Stimulated activated naive B cell treated with anti-CD40 and anti-IgM and Interleukin-4, amounts not matched to agents 10 μg/mL and 1 μg/mL and 100 μg/mL, for 72 hours (primary cell): ENCODE measurements at regions not wholly inside any gene's neighbourhood (a gene's known extent, or its start where the extent isn't known, plus 50 kb on each side); places are given as distances from the start of the nearest gene placed in this dataset.

Experiments
- ATAC-seq, 2 donors: fragments of 150-1000 bp; cut with Tn5 transposase; replicated peaks; 2 replicates each; pipeline ENCODE4 v1.10.0; 2021; ENCODE audit warnings: moderate library complexity in 1 of 2
- DNase-seq: peaks from one replicate; pipeline ENCODE4 v3.0.0; 2021
- H3K27ac Mint-ChIP-seq: one replicate; pipeline ENCODE4 v1.8.0; 2022; ENCODE audit warnings: mild to moderate bottlenecking, mixed read lengths
- H3K27me3 Mint-ChIP-seq, 2 donors: one replicate each; pipeline ENCODE4 v1.8.0; 2022; ENCODE audit warnings: mixed read lengths in 2 of 2
- H3K36me3 Mint-ChIP-seq, 2 donors: one replicate each; pipeline ENCODE4 v1.8.0; 2022; ENCODE audit warnings: mixed read lengths in 2 of 2, mild to moderate bottlenecking in 1 of 2
- H3K4me1 Mint-ChIP-seq, 2 donors: one replicate each; pipeline ENCODE4 v1.8.0; 2022; ENCODE audit warnings: mixed read lengths in 2 of 2, mild to moderate bottlenecking in 1 of 2
- H3K4me3 Mint-ChIP-seq, 2 donors: one replicate each; pipeline ENCODE4 v1.8.0; 2022; ENCODE audit warnings: mild to moderate bottlenecking in 2 of 2, mixed read lengths in 2 of 2, moderate library complexity in 1 of 2
- H3K9me3 Mint-ChIP-seq, 2 donors: one replicate each; pipeline ENCODE4 v1.8.0; 2022; ENCODE audit warnings: mixed read lengths in 2 of 2, mild to moderate bottlenecking in 1 of 2

DNA sequence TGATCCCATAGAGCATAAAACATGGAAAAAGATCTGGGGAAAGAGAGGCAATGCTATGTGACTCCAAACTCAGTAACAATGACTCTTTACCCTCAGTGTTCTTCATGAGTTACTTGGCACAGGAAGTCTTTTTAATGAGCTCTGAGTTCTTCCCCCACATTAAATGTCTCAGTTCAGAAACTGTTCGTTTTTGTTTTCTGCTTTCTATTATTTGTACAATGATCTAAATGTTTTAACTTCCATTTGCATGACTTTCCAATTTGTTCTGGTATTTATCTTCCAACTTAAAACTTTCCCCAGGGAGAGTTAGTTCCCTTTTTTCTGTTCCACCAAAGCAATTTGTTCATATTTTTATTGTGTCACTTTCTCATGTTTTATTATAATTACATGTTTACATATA is 177.0 kb upstream of the ZBTB20 start:
- H3K4me3 Mint-ChIP-seq, result no peak overlapping the region
- H3K36me3 Mint-ChIP-seq, result no peaks in the 10 kb centered on the region
- H3K4me1 Mint-ChIP-seq, result no peaks in the 10 kb centered on the region
- H3K27me3 Mint-ChIP-seq, result peaks cover 0 to 7% of the 10 kb centered on the region in 2 donors
- DNase-seq, result no peak
- H3K27ac Mint-ChIP-seq, result no peak overlapping the region
- H3K9me3 Mint-ChIP-seq, result peaks cover 0 to 3% of the 10 kb centered on the region in 2 donors
- no peak for ATAC-seq

DNA sequence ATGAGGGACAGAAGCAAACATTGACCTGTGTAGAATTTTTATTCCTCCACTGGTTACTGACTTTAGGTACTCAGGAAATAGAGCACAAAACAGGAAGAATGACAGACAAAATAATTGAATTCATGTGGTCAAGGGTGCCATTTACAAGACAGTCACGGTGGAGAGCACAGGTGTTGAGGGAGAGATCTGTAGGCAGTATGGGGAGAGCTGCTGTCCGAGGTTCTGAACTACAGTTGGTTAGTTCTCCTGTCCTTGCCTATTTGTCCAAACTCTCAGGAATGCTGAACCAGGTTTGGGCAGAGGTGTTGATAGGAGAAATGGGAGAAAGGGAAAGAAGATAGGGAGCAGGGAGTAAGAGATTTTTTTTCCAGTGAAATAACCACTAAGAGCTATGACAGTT is 178.5 kb upstream of the ZBTB20 start:
- no peak overlapping the region for H3K27ac Mint-ChIP-seq
- H3K4me3 Mint-ChIP-seq, result no peak overlapping the region
- H3K27me3 Mint-ChIP-seq, result peaks cover 0 to 7% of the 10 kb centered on the region in 2 donors
- no peaks in the 10 kb centered on the region for H3K4me1 Mint-ChIP-seq
- no peaks in the 10 kb centered on the region for H3K36me3 Mint-ChIP-seq
- peaks cover 0 to 3% of the 10 kb centered on the region in 2 donors for H3K9me3 Mint-ChIP-seq
- ATAC-seq, result no peak
- no peak for DNase-seq

DNA sequence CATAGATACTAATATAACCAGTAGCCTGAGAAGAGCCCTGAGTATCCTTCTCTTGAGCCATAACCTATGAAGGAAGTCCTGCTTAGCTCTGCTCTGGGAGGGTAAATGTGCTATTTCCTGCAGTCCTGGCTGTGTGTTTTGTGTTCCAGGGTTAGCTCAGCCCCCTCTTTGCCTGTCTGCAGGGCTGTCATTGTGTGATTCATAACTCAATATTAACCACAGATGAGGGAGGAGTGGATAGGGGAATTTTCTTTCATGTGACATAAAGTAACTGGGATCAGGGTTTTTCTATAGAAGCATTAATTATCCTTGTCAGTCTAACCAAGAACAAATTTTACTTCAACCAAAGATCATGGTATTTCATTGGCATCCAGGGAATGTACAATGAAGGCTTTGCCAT is 183.3 kb upstream of the ZBTB20 start:
- peaks cover 0 to under 1% of the 10 kb centered on the region in 2 donors for H3K9me3 Mint-ChIP-seq
- H3K27ac Mint-ChIP-seq, result no peak overlapping the region
- peaks cover 0 to 4% of the 10 kb centered on the region in 2 donors for H3K27me3 Mint-ChIP-seq
- ATAC-seq (no peak), DNase-seq (no peak)
- no peak overlapping the region for H3K4me3 Mint-ChIP-seq
- H3K4me1 Mint-ChIP-seq, result no peaks in the 10 kb centered on the region
- no peaks in the 10 kb centered on the region for H3K36me3 Mint-ChIP-seq

DNA sequence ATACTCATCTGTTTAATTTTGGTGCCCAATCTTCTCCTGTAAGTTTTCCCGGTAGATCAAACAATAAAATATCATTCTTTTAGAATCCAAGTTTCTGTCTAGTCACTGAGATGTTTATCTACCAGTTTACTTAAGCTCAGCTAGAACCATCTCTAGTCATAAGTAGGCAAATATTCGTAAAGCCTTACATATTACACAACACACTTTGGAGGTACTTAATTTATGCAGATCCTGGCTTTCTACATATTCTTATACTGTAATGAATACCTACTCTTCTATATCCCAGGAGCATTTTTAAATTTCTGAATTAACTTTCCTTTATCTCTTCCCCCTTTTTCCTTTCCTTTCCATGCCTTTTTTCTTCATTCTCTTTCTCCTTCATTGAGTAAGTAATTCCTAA is 185.9 kb upstream of the ZBTB20 start:
- Mint-ChIP-seq H3K27me3 (no peaks in the 10 kb centered on the region), H3K9me3 (no peaks in the 10 kb centered on the region), H3K4me1 (no peaks in the 10 kb centered on the region), H3K36me3 (no peaks in the 10 kb centered on the region), H3K4me3 (no peak overlapping the region), H3K27ac (no peak overlapping the region)
- DNase-seq (no peak), ATAC-seq (no peak)

DNA sequence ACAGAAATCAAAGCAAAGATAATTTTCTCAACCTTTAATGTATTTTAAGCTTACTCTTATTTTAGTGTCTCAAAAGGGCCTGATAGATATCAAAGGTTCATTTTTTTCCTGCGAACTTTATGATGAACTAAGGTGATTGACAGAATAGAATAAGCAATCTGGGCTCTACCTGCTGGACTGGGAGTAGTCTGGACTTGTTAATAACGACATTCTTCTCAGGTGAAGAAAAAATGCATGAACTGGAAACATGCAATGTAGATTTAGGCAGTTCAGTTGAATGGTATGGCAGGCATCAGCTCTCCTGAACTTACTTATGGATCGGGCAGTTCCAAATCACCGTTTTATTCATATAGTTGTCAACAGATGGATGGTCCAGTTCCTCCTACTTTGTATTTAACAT is 189.7 kb upstream of the ZBTB20 start:
- no peak for DNase-seq
- no peaks in the 10 kb centered on the region for H3K9me3 Mint-ChIP-seq
- H3K27me3 Mint-ChIP-seq, result no peaks in the 10 kb centered on the region

DNA sequence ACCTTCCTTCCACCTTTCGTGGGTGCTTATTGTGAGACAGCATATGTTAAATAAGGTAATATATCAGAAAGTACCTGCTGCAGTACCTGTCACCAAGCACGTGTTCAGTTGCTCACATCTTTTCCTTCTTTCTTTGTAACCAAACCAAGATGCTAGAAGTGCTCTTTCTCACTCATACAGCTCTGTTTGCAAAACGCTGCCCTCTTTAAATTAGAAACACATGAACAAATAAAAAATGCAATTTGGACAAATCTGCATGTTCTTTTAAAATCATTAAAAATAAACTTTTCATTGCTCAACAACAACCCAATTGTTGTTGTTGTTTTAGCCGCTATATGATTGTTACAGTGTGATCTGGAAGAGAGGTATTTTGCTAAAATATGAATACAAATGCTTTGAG is 193.5 kb upstream of the ZBTB20 start:
- H3K27me3 Mint-ChIP-seq, result no peaks in the 10 kb centered on the region
- H3K9me3 Mint-ChIP-seq, result no peaks in the 10 kb centered on the region
- H3K4me3 Mint-ChIP-seq, result no peak overlapping the region
- no peaks in the 10 kb centered on the region for H3K4me1 Mint-ChIP-seq
- ATAC-seq (no peak), DNase-seq (no peak)
- H3K36me3 Mint-ChIP-seq, result no peaks in the 10 kb centered on the region
- H3K27ac Mint-ChIP-seq, result no peak overlapping the region

More for the DNA sequence above, 189.7 kb upstream of the ZBTB20 start:
- Mint-ChIP-seq H3K4me1 (no peaks in the 10 kb centered on the region), H3K27ac (no peak overlapping the region), H3K4me3 (no peak overlapping the region), H3K36me3 (no peaks in the 10 kb centered on the region)
- no peak for ATAC-seq

DNA sequence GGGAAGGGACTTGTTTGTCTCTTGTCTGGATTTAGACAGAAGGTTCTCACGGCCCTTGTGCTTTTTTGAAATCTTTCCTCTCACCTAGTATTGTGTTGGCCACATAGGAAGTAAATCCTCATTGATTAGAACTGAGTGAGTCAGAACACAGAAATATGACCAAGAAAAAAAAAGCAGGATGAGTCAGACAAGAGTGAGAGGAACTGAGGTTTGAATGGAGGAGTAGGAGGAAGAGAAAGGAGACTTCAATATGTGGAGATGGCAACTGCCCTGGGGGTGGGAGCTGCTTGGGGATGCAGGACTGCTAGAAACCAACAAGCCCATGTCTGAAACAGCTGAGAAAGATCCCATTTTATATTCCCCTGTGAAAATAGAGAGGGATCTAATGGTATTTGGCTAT is 194.1 kb upstream of the ZBTB20 start:
- Mint-ChIP-seq H3K4me3 (no peak overlapping the region), H3K27me3 (no peaks in the 10 kb centered on the region), H3K36me3 (no peaks in the 10 kb centered on the region), H3K9me3 (no peaks in the 10 kb centered on the region), H3K27ac (no peak overlapping the region), H3K4me1 (no peaks in the 10 kb centered on the region)
- DNase-seq, result no peak
- peak in 1 of 2 donors; percentile 27 for ATAC-seq

DNA sequence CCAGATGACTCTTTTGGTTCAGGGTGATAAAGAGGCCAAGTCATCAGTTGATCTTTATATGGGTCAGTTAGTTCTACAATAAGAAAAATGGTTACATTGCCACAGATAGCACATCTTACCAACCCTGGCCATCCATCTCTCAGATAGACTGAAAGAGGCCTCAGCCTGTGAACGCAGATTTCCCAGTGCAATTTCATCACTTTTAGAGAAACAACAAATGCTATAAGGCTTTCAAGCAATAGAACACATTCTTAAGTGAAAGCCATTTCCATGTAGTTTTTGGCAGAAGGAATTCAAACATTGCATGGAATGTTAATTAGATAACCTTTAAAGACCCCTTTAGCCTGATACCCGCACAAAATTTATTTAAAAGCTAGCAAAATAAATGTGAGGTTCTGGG is 200.6 kb upstream of the ZBTB20 start:
- Mint-ChIP-seq H3K4me1 (no peaks in the 10 kb centered on the region), H3K4me3 (no peak overlapping the region), H3K9me3 (peaks cover 0 to 3% of the 10 kb centered on the region in 2 donors), H3K36me3 (no peaks in the 10 kb centered on the region), H3K27ac (no peak overlapping the region), H3K27me3 (no peaks in the 10 kb centered on the region)
- ATAC-seq, result no peak
- DNase-seq, result no peak

DNA sequence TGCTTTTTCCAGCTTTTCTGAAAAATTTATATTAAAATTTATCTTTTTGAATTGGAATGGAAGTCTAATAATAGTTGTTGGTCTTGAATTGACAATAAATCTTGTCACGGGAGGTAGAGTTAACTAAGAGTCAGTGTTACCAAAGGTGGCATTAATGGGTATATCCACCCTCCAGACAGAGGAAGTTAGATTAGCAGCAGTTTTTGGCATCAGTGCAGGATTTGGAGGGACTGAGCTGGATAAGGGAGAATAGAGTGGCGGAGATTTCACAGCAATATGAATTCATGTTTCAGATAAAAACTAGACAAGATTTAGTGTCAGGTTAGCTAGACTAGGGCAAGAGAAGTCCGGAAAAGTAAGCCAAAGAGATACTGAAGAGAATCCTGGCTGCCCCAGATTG is 201.3 kb upstream of the ZBTB20 start:
- no peaks in the 10 kb centered on the region for H3K36me3 Mint-ChIP-seq
- H3K4me1 Mint-ChIP-seq, result no peaks in the 10 kb centered on the region
- H3K9me3 Mint-ChIP-seq, result peaks cover 0 to 5% of the 10 kb centered on the region in 2 donors
- no peak overlapping the region for H3K4me3 Mint-ChIP-seq
- ATAC-seq (no peak), DNase-seq (no peak)
- H3K27me3 Mint-ChIP-seq, result no peaks in the 10 kb centered on the region
- H3K27ac Mint-ChIP-seq, result no peak overlapping the region

DNA sequence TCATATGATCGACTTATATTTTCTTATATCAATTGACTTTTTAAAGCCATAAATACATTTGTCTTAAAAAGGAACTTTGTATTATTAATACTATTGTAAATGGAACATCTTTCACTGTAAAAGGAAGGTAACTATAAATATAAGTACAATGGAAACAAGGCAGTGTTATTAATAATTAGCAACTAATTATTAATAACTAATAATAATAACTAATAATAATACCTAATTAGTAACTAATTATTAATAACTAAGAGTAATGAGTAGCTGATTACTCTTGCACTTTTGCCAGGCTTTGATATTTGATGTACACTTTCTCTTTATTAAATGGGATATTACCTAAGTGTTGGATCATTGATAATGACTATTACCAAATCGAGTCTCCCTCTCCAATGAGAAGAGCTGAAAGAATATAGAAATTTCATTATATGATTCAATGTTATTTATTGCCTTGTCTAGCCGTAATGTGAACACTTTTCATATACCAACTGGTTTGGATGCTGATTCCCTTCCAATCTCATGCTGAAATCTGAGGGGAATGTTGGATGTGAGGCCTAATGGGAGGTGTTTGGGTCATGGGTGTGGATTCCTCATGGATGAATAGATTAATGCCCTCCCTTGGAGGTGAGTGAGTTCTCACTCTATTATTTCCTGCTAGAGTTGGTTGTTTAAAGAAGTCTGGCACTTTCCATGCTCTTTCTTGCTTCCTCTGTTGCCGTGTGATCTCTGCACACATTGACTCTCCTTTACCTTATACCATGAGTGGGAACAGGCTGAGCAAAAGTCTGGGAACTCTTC is 202.1 kb upstream of the ZBTB20 start:
- H3K9me3 Mint-ChIP-seq, result peaks cover 0 to 5% of the 10 kb centered on the region in 2 donors
- no peaks in the 10 kb centered on the region for H3K27me3 Mint-ChIP-seq
- no peaks in the 10 kb centered on the region for H3K36me3 Mint-ChIP-seq
- H3K27ac Mint-ChIP-seq, result no peak overlapping the region
- H3K4me3 Mint-ChIP-seq, result no peak overlapping the region
- ATAC-seq (no peak), DNase-seq (no peak)
- H3K4me1 Mint-ChIP-seq, result no peaks in the 10 kb centered on the region

DNA sequence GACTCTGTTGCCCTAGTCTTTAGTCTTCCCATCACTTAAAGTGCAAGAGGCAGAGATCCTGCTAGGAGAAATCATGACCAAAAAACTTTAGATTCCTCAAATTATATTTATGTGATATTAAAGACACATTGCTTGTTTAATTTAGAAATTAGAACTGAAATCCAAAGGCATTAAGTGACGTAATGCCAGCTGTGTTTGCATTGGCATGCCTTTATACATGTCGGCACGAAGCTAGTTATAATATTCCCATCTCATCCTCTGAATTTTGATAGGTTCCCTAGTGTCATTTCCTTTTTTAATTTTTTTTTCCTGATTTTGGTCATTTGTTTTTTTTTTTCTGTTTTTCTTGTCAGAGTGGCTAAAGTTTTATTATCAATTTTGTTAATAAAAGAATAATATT is 203.5 kb upstream of the ZBTB20 start:
- Mint-ChIP-seq H3K27ac (no peak overlapping the region), H3K4me3 (no peak overlapping the region), H3K36me3 (no peaks in the 10 kb centered on the region), H3K4me1 (no peaks in the 10 kb centered on the region), H3K9me3 (peaks cover 6 to 8% of the 10 kb centered on the region in 2 donors), H3K27me3 (no peaks in the 10 kb centered on the region)
- DNase-seq (no peak), ATAC-seq (no peak)

DNA sequence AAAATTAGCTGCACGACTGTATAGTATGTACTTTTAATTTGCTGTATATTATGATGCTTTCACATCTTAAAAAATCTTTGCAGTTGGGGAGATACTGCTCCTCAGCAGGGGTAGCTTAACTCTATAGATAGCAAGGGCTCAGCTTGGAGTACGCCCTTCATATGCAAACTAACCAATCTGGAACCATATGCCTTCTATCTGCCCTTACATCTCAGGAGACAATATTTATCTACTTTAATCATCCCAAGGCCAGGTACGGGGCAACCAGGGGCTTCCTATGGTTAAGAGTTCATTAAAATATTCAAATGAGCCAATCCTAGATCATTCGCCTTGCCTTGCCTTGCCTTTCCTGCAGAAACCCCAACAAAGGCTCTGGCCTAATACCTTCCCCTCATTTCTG is 204.1 kb upstream of the ZBTB20 start:
- ATAC-seq (no peak), DNase-seq (no peak)
- Mint-ChIP-seq H3K4me1 (no peaks in the 10 kb centered on the region), H3K27ac (no peak overlapping the region), H3K4me3 (no peak overlapping the region), H3K36me3 (no peaks in the 10 kb centered on the region), H3K27me3 (no peaks in the 10 kb centered on the region), H3K9me3 (peaks cover 6 to 8% of the 10 kb centered on the region in 2 donors)

DNA sequence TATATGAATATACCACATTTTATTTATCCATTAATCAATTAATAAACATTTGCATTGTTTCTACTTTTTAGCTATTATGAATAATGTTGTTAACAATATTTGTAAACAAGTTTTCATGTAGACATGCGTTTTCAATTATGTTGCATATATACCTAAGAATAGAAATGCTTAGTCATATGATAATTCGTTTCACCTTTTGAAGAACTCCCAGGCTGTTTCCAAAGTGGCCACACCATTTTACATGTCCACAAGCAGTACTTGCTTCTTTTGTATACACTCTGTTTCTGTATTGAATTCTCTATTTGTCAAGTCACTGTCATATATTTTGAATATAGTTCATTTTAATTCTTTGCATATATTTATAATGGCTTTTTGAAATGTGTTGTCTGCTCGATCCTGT is 206.9 kb upstream of the ZBTB20 start:
- Mint-ChIP-seq H3K4me1 (no peaks in the 10 kb centered on the region), H3K27me3 (no peaks in the 10 kb centered on the region), H3K9me3 (peaks cover 6 to 10% of the 10 kb centered on the region in 2 donors), H3K4me3 (no peak overlapping the region), H3K36me3 (no peaks in the 10 kb centered on the region), H3K27ac (no peak overlapping the region)
- ATAC-seq (no peak), DNase-seq (no peak)

DNA sequence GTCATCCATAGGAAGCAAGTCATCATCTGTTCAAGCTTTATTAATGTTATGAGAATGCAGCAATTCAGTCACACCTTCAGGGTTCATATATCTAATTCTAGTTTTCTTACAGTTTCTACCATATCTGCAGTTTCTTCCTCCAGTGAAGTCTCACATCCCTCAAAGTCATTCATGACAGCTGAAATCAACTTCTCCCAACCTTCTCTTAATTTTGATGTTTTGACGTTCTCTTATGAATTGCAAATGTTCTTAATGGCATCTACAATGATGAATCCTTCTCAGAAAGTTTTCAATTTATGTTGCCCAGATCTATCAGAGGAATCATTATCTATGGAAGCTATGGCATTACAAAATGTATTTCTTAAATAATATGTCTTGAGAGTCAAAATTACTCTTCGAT is 210.4 kb upstream of the ZBTB20 start:
- H3K4me3 Mint-ChIP-seq, result no peak overlapping the region

DNA sequence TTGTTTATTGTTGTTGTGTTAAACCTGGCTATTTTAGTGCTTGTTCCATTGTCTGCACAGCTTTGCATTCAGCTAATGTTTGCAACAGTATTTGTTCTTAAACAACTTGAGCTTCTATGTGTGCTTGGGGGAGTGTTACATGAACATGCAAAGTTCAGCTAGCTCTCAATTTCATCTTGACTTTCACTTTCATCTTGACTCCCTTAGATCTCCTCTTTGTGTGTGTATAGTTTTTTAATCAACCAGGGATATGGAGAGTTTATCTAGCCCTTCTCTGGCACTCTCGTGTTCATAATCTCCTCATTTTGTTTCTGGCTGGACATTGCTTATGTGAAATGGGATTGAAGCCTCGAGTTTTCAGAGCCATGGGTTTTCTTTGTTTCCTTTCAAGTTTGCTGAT is 212.4 kb upstream of the ZBTB20 start:
- no peaks in the 10 kb centered on the region for H3K36me3 Mint-ChIP-seq
- H3K4me1 Mint-ChIP-seq, result peaks cover 5 to 7% of the 10 kb centered on the region in 2 donors
- ATAC-seq (no peak), DNase-seq (no peak)
- no peak overlapping the region for H3K4me3 Mint-ChIP-seq
- H3K27ac Mint-ChIP-seq, result no peak overlapping the region
- no peaks in the 10 kb centered on the region for H3K27me3 Mint-ChIP-seq
- H3K9me3 Mint-ChIP-seq, result peaks cover 5 to 6% of the 10 kb centered on the region in 2 donors

More for the DNA sequence above, 210.4 kb upstream of the ZBTB20 start:
- peaks cover 5 to 7% of the 10 kb centered on the region in 2 donors for H3K4me1 Mint-ChIP-seq
- no peaks in the 10 kb centered on the region for H3K36me3 Mint-ChIP-seq
- H3K27me3 Mint-ChIP-seq, result no peaks in the 10 kb centered on the region
- H3K27ac Mint-ChIP-seq, result no peak overlapping the region
- H3K9me3 Mint-ChIP-seq, result peaks cover 6 to 8% of the 10 kb centered on the region in 2 donors
- DNase-seq (no peak), ATAC-seq (no peak)
